PFSK-1 (cell line): ENCODE measurements at regions not wholly inside any gene's neighbourhood (a gene's known extent, or its start where the extent isn't known, plus 50 kb on each side); places are given as distances from the start of the nearest gene placed in this dataset.

Experiments used
- FOXP2 ChIP-seq: optimal IDR thresholded peaks from 2 replicates; pipeline ENCODE3; 2011; ENCODE audit warnings: borderline replicate concordance, control low read depth, inconsistent platforms; ENCODE audit not compliant: insufficient read depth; ENCODE audit errors: extremely low read length, extremely low read depth
- POLR2AphosphoS5 ChIP-seq: IDR thresholded peaks from 2 replicates; pipeline ENCODE4 v1.6.1; 2012; ENCODE audit warnings: low read depth, mild to moderate bottlenecking, control low read depth, low read length, moderate library complexity
- REST ChIP-seq, 2 experiments: IDR thresholded peaks; 2 replicates each; pipeline versions ENCODE4 v1.6.1 to v1.8.0; 2011 to 2012; ENCODE audit warnings: low read depth in 2 of 2, low read length in 2 of 2, control low read depth in 1 of 2, inconsistent platforms in 1 of 2, mild to moderate bottlenecking in 1 of 2, moderate library complexity in 1 of 2; ENCODE audit not compliant: insufficient read depth in 1 of 2
- SIN3A ChIP-seq: IDR thresholded peaks from 2 replicates; pipeline ENCODE4 v1.6.1; 2012; ENCODE audit warnings: mild to moderate bottlenecking, low read length, moderate library complexity, borderline replicate concordance; ENCODE audit not compliant: insufficient read depth
- TAF1 ChIP-seq: IDR thresholded peaks from 2 replicates; pipeline ENCODE4 v1.6.1; 2012; ENCODE audit warnings: low read length, control low read depth, borderline replicate concordance; ENCODE audit not compliant: insufficient read depth

- TF ChIP-seq FOXP2 (no peak), POLR2AphosphoS5 (no peak), REST (IDR thresholded peaks at IDR 0.05; ENCODE audit: insufficient read depth in 1 of 2, low read depth in 2 of 2, low read length in 2 of 2) (no peak), TAF1 (no peak), SIN3A (no peak)
Observed at GRCh38 chr11:22467248-22467647, 129.1 kb downstream of the SLC17A6 start.

DNA sequence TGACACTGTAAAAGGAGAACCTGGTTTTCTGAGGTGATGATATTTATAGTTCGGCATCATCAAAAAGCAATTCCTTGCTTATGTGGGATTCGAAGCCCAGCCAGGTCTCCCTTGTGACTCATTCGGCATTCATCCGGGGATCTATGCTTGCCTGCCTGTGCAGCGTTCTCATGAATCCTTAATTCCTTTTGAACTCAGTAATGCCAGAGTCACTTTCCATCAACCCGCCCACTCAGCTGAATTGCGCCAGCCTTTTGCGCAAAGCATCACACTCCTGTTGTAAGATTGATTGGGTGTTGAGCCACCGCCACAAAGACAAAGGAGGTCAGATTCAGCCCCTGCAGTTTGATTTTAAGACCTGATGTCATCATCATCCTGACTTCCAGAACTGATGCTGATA, 128.6 kb downstream of the SLC17A6 start:
- no peak for TF ChIP-seq TAF1
- TF ChIP-seq REST (IDR thresholded peaks at IDR 0.05; ENCODE audit: insufficient read depth in 1 of 2, low read depth in 2 of 2, low read length in 2 of 2) = no peak
- TF ChIP-seq FOXP2 = no peak
- TF ChIP-seq SIN3A = no peak
- TF ChIP-seq POLR2AphosphoS5 = no peak

- no peak for TF ChIP-seq SIN3A
- no peak for TF ChIP-seq FOXP2
- no peak for TF ChIP-seq TAF1
- no peak for TF ChIP-seq REST (IDR thresholded peaks at IDR 0.05; ENCODE audit: insufficient read depth in 1 of 2, low read depth in 2 of 2, low read length in 2 of 2)
- TF ChIP-seq POLR2AphosphoS5 = no peak
Observed at GRCh38 chr11:22466351-22466750, 128.2 kb downstream of the SLC17A6 start.

DNA sequence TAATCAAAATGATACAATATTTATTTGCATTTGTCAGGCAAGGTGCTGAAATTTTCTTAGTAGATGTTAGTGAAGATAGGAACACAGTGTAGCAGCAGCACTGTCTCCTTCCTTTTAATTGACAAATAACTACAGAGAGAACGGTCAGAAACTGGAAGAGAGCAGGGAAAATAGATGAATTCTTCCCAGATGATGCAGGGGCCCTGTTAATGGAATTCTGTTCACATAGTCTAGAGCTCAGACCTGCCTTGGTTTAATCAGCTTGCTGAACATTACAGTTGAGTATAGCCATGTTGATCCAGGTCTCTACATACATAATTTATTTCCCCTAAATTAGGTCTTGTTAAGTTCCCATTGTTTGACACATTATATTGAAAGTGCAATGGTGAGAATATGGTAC, 127.4 kb downstream of the SLC17A6 start:
- no peak for TF ChIP-seq TAF1
- TF ChIP-seq SIN3A = no peak
- no peak for TF ChIP-seq FOXP2
- no peak for TF ChIP-seq POLR2AphosphoS5
- no peak for TF ChIP-seq REST (IDR thresholded peaks at IDR 0.05; ENCODE audit: insufficient read depth in 1 of 2, low read depth in 2 of 2, low read length in 2 of 2)

DNA sequence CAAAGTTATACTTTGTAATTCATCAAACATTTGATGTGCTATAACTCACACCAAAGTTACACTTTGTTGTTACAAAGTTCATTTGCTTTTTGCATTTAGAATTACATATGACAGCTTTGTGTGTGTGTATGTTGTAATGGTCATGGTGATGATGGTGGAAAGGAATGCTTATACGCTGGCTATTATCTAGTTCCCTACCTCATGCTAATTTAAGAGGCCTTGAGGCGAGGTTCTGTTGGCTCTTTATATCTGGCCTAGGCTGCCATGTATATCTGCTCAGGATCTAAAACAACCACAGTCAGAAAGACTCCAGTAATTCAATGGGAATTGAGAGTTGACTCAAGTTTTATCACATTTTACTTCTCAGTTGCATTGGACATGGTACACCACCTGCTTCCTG, 123.4 kb downstream of the SLC17A6 start:
- TF ChIP-seq FOXP2 = no peak
